KG1 (cell line): ENCODE measurements at regions not wholly inside any gene's neighbourhood (a gene's known extent, or its start where the extent isn't known, plus 50 kb on each side); places are given as distances from the start of the nearest gene placed in this dataset.
"Not testable (repeated sequence)": the region's sequence is repeated elsewhere in the genome, so short reads cannot be mapped to it uniquely, and the experiment has no call there.

ENCODE experiments used
- DNase-seq: peaks from one replicate; lab custom pipeline; 2025; lab: John Stamatoyannopoulos, UW

DNA sequence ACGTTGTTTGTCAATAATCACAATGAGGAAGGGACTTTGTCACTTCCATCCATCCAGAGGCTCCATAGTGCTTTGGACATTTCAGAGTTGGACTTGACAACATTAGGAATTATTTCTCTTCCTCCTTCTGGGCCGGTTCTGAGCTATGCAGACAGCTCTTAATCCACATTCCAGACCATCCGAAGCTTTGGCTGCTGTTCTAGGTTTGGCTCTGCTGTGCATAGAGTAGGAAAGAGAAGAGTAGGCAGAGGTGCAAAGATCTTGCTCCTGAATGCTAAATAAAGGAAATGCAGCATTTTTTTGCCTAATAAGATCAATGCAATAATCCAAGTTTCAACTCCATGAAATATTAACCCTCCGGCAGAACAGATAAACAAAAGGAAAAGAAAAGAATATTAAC, 216.3 kb upstream of the PRNP start:
- no peak for DNase-seq

DNA sequence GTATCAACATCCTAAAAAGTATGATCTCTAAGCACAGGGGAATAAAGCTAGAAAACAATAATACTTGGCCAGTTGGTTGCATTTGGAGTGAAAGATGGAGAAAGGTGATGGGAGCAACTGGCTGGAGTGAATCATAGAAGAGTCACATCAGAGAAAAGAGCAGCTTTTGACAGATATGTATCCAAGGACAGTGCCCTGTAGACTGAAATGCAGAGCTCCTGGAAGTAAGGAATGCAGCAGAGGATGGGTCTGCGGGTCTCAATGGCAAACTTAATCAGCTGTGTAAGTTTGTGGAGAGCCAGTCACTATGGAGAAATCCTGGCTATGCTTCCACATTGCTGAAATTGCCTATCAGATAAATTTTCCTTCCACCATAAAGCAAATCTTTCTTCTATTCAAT, 218.1 kb upstream of the PRNP start:
- no peak for DNase-seq

DNA sequence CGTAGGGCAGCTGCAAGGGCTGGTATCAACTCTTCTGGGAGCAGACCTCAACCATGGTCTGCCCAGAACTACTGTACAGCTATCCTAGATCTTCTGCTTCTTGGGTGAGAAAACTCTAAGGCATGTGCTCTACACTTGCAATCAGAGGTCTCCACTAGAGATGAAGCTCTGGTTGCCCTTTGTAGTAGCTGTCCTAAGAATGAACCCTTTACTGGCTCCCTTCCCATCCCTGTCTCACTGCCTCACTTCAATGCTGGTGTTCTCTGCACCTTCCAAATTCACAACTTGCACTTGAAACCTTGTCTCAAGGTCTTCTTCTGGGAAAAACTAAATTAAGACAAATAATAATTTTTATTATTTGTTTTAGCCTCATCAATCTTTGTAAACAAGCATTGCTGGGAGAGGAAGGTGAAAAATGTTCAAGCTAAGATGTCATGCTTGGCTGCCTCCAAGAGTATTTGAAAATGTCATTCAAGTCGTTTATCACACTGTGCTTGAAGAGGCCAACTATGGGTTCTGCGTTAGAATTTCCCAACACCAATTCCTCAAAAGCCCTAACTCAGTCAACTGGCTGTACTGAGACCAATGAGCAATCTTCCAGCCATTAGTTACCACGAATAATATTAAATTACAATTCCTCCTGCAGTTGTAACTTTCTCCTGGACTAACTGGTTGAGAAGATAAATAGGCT, 216.9 kb upstream of the ADRA1D start:
- DNase-seq, result no peak

- DNase-seq, result no peak
Measured at GRCh38 chr20:4465212-4465611, 216.1 kb upstream of the ADRA1D start.

DNA sequence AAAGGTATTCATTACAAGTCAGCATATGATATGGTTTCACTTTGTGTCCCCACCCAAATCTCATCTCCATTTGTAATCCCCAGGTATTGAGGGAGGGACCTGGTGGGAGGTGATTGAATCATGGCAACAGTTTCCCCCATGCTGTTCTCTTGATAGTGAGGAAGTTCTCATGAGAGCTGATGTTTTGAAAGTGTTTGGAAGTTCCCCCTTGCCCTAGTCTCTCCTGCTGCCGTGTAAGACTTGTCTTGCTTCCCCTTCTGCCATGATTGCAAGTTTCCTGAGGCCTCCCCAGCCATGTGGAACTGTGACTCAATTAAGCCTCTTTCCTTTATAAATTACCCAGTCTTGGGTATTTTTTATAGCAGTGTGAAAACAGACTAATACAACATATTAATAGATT, 213.7 kb upstream of the ADRA1D start:
- not testable (repeated sequence) for DNase-seq

- DNase-seq, result no peak
Measured at GRCh38 chr20:4459081-4459480, 210.0 kb upstream of the ADRA1D start.

GRCh38 chr20:4457566-4458543, 208.8 kb upstream of the ADRA1D start:
- no peak for DNase-seq

- no peak for DNase-seq
Measured at GRCh38 chr20:4455996-4456395, 206.9 kb upstream of the ADRA1D start.

DNA sequence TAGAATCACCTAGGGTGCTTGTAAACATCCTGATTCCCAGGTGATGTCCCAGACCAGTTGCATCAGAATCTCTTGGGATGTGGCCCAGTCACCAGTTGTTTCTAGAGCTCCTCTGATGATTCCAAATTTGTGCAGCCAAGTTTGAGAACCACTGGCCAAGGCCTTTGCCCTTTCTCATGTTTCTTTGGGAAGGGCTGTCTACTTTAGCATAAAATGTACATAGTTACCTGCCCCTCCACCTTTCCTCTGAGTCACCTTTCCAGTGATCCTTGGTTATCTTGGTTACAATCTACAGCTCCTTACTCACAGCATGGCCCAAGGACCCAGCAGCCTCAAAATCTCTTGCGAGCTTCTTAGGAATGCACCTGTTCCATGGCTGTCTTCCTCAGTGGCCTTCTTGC, 206.2 kb upstream of the ADRA1D start:
- DNase-seq, result no peak

DNA sequence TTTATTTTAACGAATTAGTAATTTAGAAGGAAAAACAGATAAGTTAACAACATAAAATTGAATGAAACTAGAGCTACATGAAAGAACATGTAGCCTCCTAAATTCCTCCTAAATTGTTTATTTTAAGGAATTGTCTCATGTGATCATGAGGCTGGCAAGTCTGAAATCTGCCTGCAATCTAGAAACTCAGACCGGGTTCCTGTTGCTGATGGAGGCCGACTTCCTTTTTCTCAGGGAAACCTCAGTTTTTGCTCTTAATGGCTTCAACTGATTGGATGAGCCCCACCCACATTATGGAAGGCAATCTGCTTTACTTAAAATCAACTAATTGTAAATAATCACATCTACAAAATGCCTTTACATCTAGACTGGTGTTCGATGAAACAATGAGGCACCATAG, 205.0 kb upstream of the ADRA1D start:
- no peak for DNase-seq

GRCh38 chr20:4453359-4453758, 204.3 kb upstream of the ADRA1D start:
- DNase-seq, result no peak

DNA sequence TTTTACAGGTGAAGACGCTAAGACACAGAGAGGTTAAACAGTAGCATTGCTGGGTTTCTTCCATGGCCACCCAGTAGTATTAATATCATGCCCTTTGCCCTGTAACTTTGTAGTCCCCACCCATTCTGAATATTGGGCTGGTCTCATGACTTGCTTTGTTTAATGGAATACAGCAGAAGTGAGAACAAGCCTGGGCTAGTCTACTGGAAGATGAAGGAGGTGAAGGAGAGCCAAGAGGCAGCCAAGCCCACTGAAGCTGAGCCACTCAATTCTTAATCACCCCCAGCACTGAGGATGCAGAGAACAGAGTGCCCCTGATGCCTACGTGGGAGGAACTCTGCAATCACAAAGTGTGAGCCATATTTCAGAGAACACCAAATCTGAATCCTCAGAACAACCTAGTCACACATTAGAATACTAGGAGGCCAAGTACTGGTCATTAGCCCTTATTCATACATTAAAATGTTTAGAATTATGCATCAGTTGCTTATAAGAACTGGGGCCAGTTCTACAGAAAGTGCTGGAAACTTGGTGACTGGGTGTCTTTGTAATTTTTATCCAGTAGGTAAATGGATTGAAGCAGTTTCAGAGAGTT, 202.5 kb upstream of the ADRA1D start:
- DNase-seq, result no peak

- no peak for DNase-seq
Measured at GRCh38 chr20:4449957-4450715, 201.0 kb upstream of the ADRA1D start.

DNA sequence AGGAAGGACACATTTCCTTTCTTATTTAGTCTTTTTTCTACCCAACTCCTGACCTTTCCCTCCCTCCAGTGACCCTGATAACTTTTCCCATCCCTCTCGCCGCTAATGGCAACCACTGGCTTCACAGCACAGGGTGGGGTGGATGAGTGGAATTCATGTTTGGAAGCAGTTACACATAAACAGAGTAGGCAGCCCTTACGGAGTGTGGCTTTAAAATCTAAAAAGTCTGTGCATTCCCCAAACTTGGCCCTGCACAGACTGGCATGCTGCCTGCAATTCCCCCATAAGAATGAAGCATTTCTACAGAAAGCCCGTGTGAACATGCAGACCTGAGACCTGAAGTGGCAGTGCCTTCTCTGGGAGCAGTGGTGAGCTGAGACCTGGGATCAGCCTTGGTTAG, 196.7 kb upstream of the ADRA1D start:
- no peak for DNase-seq

DNA sequence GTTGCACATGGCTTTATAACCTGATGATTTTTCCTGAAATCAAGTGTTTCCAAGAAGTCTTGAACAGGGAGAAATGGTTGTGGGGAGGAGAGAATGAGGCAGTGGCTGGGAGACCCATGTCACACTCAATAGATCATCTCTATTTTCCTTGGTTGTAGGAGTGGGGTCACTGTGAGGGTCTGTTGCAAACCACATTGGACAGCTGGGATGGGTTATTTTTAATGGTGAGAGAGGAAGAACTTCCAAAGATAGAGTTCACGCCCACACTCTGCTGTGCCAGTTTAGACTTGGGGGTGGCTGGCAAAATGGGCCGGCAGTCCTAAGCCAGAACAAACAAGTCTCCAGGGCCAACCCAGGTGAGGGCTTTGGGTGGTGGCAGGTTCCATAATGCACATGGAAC, 196.2 kb upstream of the ADRA1D start:
- no peak for DNase-seq

GRCh38 chr20:4444404-4444803, 195.3 kb upstream of the ADRA1D start:
- no peak for DNase-seq

DNA sequence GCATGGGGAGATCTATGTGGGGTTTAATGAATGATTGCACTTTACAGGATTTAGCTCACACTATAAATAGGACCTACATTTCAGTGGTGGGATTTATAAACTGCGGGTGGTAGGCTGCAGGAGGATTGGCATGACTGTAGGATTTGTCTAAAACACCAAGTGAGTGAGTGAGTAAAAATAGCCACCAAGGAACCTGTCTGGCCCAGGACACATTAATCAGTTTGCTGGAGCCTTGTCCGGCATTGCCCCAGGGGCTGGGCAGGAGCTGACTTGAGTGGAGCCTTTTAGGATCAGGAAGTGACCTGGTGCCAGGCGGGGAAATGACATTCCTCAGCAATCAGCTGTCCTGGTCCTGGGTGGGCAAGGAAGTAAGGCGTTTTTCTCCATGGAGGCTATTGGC, 193.9 kb upstream of the ADRA1D start:
- DNase-seq, result no peak

- DNase-seq, result no peak
Measured at GRCh38 chr20:4441871-4442270, 192.8 kb upstream of the ADRA1D start.

GRCh38 chr20:4441191-4441590, 192.1 kb upstream of the ADRA1D start:
- DNase-seq, result no peak

DNA sequence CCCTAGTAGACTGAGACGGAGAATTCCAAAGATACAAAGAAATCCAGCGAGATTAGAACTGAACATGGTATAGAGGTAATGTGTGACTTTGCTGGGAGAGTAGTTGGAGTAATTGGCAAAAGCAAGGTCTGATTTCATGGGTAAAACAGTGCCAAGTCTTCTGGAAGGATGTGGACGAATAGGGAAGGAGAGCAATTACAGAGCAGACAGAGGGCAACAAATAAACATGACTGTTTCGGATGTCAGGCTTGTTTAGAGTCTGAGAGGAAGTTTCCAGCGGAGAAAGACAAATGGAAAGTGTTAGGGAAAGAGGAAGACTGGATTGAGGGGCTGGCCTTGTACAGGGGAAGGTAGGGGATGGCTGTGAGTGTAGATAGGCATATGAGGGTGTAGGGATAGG, 190.4 kb upstream of the ADRA1D start:
- DNase-seq, result no peak

GRCh38 chr20:4437131-4437530, 188.0 kb upstream of the ADRA1D start:
- no peak for DNase-seq
